ENCODE measurements at regions not wholly inside any gene's neighbourhood (a gene's known extent, or its start where the extent isn't known, plus 50 kb on each side); places are given as distances from the start of the nearest gene placed in this dataset.

- peaks cover 28% of the 10 kb centered on the region for H3K4me1 ChIP-seq (ENCODE audit: insufficient read depth, low read length)
- H3K4me2 ChIP-seq (ENCODE audit: low read depth, low read length) = no peak overlapping the region
- POLR2A ChIA-PET = no interaction called here
- H3K9me3 ChIP-seq (ENCODE audit: low read length) = peaks cover under 1% of the 10 kb centered on the region; the same call in 1 of the 2 replicates
- no peak for FAIRE-seq
- no peaks in the 10 kb centered on the region for H4K20me1 ChIP-seq (ENCODE audit: insufficient read depth, low read length)
- H2AFZ ChIP-seq (ENCODE audit: low read length) = no peak overlapping the region
- no peaks in the 10 kb centered on the region for H3K27me3 ChIP-seq (ENCODE audit: control insufficient read depth in 1 of 2, insufficient read depth in 2 of 2, low read length in 2 of 2)
- intact Hi-C loops (cut with micrococcal nuclease; ENCODE audit: unreplicated experiment) (no loop called here), in situ Hi-C loops (cut with HindIII; ENCODE audit: extremely low pct_ligation_motif_present, low pct_unique_long_range_greater_than_20kb) (no loop called here)
- no peak overlapping the region for H3K4me3 ChIP-seq (replicated peaks in 1 of 3; ENCODE audit: insufficient read depth in 1 of 3, low read depth in 2 of 3, low read length in 3 of 3)
- no peaks in the 10 kb centered on the region for H3K36me3 ChIP-seq (replicated peaks in 1 of 2; ENCODE audit: control insufficient read depth in 1 of 2, insufficient read depth in 2 of 2, low read length in 2 of 2)
- no peak for ATAC-seq
- CTCF ChIA-PET (ENCODE audit: low intra/inter-chr PET ratio, low total read pairs) = no interaction called here
- BruUV-seq (replicated peaks) = no TSS peak
- H3K27ac ChIP-seq (ENCODE audit: extremely low read length, insufficient read depth, low read length) = no peak overlapping the region
- no peak for DNase-seq (ENCODE audit: low spot score)
- WGBS (ENCODE audit: low lambda C conversion rate) = 68% methylated on average over 1 of the region's 1 CpG
- TF ChIP-seq SNAPC2 (CRISPR knock-in tag; IDR thresholded peaks at IDR 0.05) (no peak), ZBTB40 (IDR thresholded peaks at IDR 0.05) (peak; percentile 13; the same call in 1 of the 2 replicates), ZBTB40 (CRISPR knock-in tag; IDR thresholded peaks at IDR 0.05) (no peak), SMARCE1 (IDR thresholded peaks at IDR 0.05; ENCODE audit: borderline replicate concordance) (no peak), ZUFSP (CRISPR knock-in tag; IDR thresholded peaks at IDR 0.05; ENCODE audit: borderline replicate concordance) (no peak), NFIB (CRISPR knock-in tag; IDR thresholded peaks at IDR 0.05; ENCODE audit: borderline replicate concordance) (no peak)
- H3K9ac ChIP-seq (ENCODE audit: insufficient read depth, low read depth, low read length) = no peak overlapping the region
- H3K79me2 ChIP-seq (ENCODE audit: insufficient read depth, low read length) = no peaks in the 10 kb centered on the region
Measured at GRCh38 chr4:13233755-13234154, 250.4 kb downstream of the RAB28 start.

All from HepG2 (cell line).